HG02852 (cell line): ENCODE measurements at regions not wholly inside any gene's neighbourhood (a gene's known extent, or its start where the extent isn't known, plus 50 kb on each side); places are given as distances from the start of the nearest gene placed in this dataset.

ENCODE experiments used
- ATAC-seq: cut with Tn5 transposase; IDR thresholded peaks from one replicate; pipeline ENCODE4 v1.9.1; 2021; ENCODE audit warnings: mild to moderate bottlenecking, moderate library complexity; ENCODE audit not compliant: unreplicated experiment

- no peak for ATAC-seq
Observed at GRCh38 chr15:47283246-47283645, 434.1 kb upstream of the SEMA6D start.

GRCh38 chr15:47288794-47289193 is 428.5 kb upstream of the SEMA6D start:
- no peak for ATAC-seq

GRCh38 chr15:47289656-47290055 is 427.6 kb upstream of the SEMA6D start:
- ATAC-seq: no peak

- no peak for ATAC-seq
Observed at GRCh38 chr15:47291767-47292166, 425.5 kb upstream of the SEMA6D start.

- ATAC-seq: no peak
Observed at GRCh38 chr15:47292638-47293190, 424.6 kb upstream of the SEMA6D start.

GRCh38 chr15:47293466-47294162 is 423.7 kb upstream of the SEMA6D start:
- no peak for ATAC-seq

GRCh38 chr15:47294765-47295259 is 422.5 kb upstream of the SEMA6D start:
- ATAC-seq: no peak

GRCh38 chr15:47296881-47297280 is 420.4 kb upstream of the SEMA6D start:
- no peak for ATAC-seq

- no peak for ATAC-seq
Observed at GRCh38 chr15:47299846-47300434, 417.4 kb upstream of the SEMA6D start.

- ATAC-seq: no peak
Observed at GRCh38 chr15:47300596-47300995, 416.7 kb upstream of the SEMA6D start.

- ATAC-seq: no peak
Observed at GRCh38 chr15:47301481-47301880, 415.8 kb upstream of the SEMA6D start.

- no peak for ATAC-seq
Observed at GRCh38 chr15:47304656-47305055, 412.6 kb upstream of the SEMA6D start.

GRCh38 chr15:47312161-47312560 is 405.1 kb upstream of the SEMA6D start:
- no peak for ATAC-seq

- no peak for ATAC-seq
Observed at GRCh38 chr15:47326410-47327333, 390.6 kb upstream of the SEMA6D start.

GRCh38 chr15:47331829-47332393 is 385.4 kb upstream of the SEMA6D start:
- no peak for ATAC-seq

GRCh38 chr15:47332481-47332880 is 384.8 kb upstream of the SEMA6D start:
- no peak for ATAC-seq

- no peak for ATAC-seq
Observed at GRCh38 chr15:47333734-47334133, 383.6 kb upstream of the SEMA6D start.

- no peak for ATAC-seq
Observed at GRCh38 chr15:47334805-47335535, 382.3 kb upstream of the SEMA6D start.

GRCh38 chr15:47337106-47337505 is 380.2 kb upstream of the SEMA6D start:
- ATAC-seq: no peak

GRCh38 chr15:47337836-47338235 is 379.5 kb upstream of the SEMA6D start:
- no peak for ATAC-seq
